Adrenal gland (tissue), 5 donors: ENCODE measurements at regions not wholly inside any gene's neighbourhood (a gene's known extent, or its start where the extent isn't known, plus 50 kb on each side); places are given as distances from the start of the nearest gene placed in this dataset.

Experiments used
- CTCF ChIP-seq, 6 experiments: fragments of 450-650 bp in 4 of 6; fragments of 200-600 bp in 2 of 6; sonication (generic) in 1 of 6; IDR thresholded peaks; 1 replicate in 5 of 6; 2 replicates in 1 of 6; pipeline versions ENCODE4 v1.5.1 to v1.8.0; 2016 to 2021; ENCODE audit warnings: antibody characterized with exemption in 6 of 6, mild to moderate bottlenecking in 2 of 6, moderate library complexity in 1 of 6
- POLR2A ChIP-seq, 2 donors: fragments of 450-650 bp; IDR thresholded peaks; one replicate each; pipeline ENCODE4 v1.6.1; 2017; ENCODE audit warnings: antibody characterized with exemption in 2 of 2, mild to moderate bottlenecking in 2 of 2, moderate library complexity in 1 of 2
- donor health status: DM: no; HTN: no; CAD: no.

GRCh38 chr1:60376196-60376595 is 302.6 kb upstream of the C1orf87 start:
- TF ChIP-seq CTCF (IDR thresholded peaks at IDR 0.05) (no peak), POLR2A (IDR thresholded peaks at IDR 0.05) (no peak)
